ENCODE measurements at regions not wholly inside any gene's neighbourhood (a gene's known extent, or its start where the extent isn't known, plus 50 kb on each side); places are given as distances from the start of the nearest gene placed in this dataset.
"Not testable (repeated sequence)": the region's sequence is repeated elsewhere in the genome, so short reads cannot be mapped to it uniquely, and the experiment has no call there.

DNA sequence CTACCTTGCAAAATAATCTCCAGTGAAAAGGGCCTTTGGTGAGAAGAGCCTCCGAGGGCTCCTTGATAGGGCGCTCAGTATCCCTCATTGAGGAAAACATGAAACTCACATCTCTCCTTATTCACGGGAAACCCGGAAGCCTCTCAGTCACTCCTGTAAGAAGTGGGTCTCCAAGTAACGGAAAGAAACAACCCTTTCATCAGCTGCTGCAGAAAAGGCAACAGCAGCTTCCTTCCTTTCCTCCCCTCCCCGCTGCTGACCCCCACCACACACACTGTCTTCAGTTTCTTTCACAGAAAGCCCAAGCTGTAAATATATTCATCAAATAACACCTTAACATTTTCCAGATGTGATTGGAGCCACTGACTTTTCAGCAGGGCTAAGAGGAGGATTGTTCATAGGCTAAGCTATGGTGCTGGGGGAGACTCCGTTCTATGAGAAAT lies 81.4 kb downstream of the C9orf152 start:
- H3K27me3 ChIP-seq (ENCODE audit: control insufficient read depth in 5 of 5, insufficient read depth in 4 of 5, low read length in 5 of 5): no peaks in the 10 kb centered on the region
- H3K9me3 ChIP-seq (ENCODE audit: control insufficient read depth in 5 of 5, low read length in 5 of 5): no peaks in the 10 kb centered on the region
- no peaks in the 10 kb centered on the region for H3K36me3 ChIP-seq (ENCODE audit: control insufficient read depth in 5 of 5, insufficient read depth in 5 of 5, low read length in 5 of 5)
- H3K27ac ChIP-seq (ENCODE audit: low read depth, low read length): peak overlapping the region; percentile 86
- H3K4me3 ChIP-seq (ENCODE audit: low read depth in 1 of 5, low read length in 5 of 5): peak overlapping the region in 4 of 5 donors; percentile 22 to 49 (median 30)
- H3K4me1 ChIP-seq (ENCODE audit: control insufficient read depth in 5 of 5, insufficient read depth in 5 of 5, low read length in 5 of 5): peaks cover 14 to 84% (median 60%) of the 10 kb centered on the region in 5 donors
- H3K9ac ChIP-seq (ENCODE audit: low read length in 5 of 5): peak overlapping the region; percentile 40 to 66 (median 52)

DNA sequence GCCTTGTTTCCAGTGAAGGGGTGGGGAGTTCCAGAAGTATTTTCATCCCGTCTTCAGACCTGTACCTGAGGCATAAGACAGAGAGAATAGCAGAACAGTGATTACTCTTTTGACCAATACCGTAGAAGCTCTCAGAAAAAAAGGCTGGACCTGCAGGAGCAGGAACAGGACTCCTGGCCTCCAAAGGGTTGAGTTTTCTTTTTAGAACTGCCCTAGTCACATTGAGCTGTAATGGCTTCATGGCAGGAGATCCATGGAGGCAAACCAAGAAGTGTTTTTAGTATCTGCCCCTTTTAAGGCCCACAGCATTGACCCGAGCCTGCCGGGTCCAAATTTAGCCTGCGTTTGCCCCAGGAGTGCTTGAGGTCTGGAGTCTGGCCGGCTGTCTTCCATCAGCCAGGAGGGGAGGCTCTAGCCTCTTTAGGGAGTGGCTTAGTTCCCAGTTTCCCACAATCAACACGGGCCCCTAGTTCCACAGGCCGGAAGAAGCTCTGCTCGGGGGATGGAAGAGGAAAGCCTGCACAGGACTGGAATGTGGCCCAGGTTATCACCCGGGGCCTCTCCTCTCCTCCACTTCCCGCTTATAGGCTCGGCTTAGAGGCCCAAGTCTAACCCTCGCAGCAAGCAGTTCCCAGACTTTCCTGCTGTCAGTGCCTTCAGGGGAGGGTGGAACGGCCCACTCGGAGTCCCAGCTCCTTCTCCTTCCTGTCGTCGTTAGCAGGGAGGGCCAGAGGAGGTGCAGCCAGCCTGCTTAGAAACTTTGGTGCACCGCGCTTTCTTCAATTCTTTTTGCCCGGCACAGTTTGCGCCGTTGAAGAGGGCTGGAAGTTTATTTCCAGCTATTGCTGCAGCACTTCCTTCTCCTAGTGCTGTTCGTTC lies 80.7 kb downstream of the C9orf152 start:
- Histone ChIP-seq H3K27me3 (ENCODE audit: control insufficient read depth in 5 of 5, insufficient read depth in 4 of 5, low read length in 5 of 5) (no peaks in the 10 kb centered on the region), H3K4me1 (ENCODE audit: control insufficient read depth in 5 of 5, insufficient read depth in 5 of 5, low read length in 5 of 5) (peaks cover 14 to 88% (median 60%) of the 10 kb centered on the region in 5 donors), H3K27ac (ENCODE audit: low read depth, low read length) (peak overlapping the region; percentile 86), H3K4me3 (ENCODE audit: low read depth in 1 of 5, low read length in 5 of 5) (peak overlapping the region in 4 of 5 donors; percentile 22 to 49 (median 40)), H3K36me3 (ENCODE audit: control insufficient read depth in 5 of 5, insufficient read depth in 5 of 5, low read length in 5 of 5) (no peaks in the 10 kb centered on the region), H3K9ac (ENCODE audit: low read length in 5 of 5) (peak overlapping the region; percentile 12 to 66 (median 52)), H3K9me3 (ENCODE audit: control insufficient read depth in 5 of 5, low read length in 5 of 5) (no peaks in the 10 kb centered on the region)

DNA sequence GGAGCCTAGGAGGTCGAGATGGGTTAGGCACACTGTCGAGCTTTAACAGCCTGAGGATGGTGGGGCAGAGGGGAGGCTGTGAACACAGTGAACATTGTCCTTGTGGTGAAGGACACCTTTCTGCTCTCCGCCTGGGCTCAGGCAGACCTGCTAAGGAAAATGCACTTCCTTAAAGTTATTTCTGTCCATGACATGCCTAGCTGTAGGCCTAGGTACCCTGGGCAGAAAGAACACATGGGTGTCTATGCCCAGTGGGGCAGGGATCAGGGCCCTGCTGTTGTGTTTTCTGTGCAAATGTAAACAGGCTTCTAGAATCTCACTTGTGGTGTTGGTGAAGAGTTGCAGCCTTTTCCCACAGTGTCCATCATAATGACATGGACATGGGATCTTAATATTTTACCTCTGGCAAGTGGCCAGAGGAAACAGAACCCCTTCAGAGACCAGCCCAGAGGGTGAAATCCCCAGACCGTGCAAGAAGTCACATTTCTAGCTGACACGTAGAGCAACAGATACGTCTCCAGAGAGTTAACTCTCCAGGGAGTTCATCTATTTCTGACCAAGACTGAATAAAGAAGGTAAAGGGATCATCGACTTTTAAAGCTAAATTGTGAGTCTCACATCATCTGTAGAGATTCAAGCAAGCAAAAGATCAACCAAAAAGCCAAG lies 79.2 kb downstream of the C9orf152 start:
- Histone ChIP-seq H3K4me1 (ENCODE audit: control insufficient read depth in 5 of 5, insufficient read depth in 5 of 5, low read length in 5 of 5) (peaks cover 14 to 75% (median 57%) of the 10 kb centered on the region in 5 donors), H3K36me3 (ENCODE audit: control insufficient read depth in 5 of 5, insufficient read depth in 5 of 5, low read length in 5 of 5) (no peaks in the 10 kb centered on the region), H3K27ac (ENCODE audit: low read depth, low read length) (peak overlapping the region; percentile 86), H3K9me3 (ENCODE audit: control insufficient read depth in 5 of 5, low read length in 5 of 5) (no peaks in the 10 kb centered on the region), H3K9ac (ENCODE audit: low read length in 5 of 5) (peak overlapping the region in 3 of 5 donors; percentile 16 to 54 (median 45)), H3K4me3 (ENCODE audit: low read depth in 1 of 5, low read length in 5 of 5) (peak overlapping the region in 1 of 5 donors; percentile 32), H3K27me3 (ENCODE audit: control insufficient read depth in 5 of 5, insufficient read depth in 4 of 5, low read length in 5 of 5) (no peaks in the 10 kb centered on the region)

DNA sequence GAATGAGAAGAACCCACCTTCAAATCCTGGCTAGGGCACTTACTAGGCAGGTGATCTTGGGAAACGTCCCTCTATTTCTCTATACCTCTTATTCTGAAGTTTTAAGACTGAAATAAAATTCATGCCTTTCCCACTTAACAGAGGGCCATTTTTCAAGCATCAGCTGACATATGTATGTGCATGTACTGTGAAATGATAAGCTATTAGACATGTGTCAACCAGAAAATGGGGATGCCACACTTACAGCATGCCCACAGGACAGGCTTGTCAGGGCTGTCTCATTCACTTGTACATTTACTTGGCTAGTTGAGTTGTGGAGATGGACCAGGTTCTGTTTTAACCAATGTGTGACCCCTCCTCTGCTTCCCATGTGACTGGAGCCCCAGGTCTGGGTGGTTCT lies 78.5 kb downstream of the C9orf152 start:
- H3K4me3 ChIP-seq (ENCODE audit: low read depth in 1 of 5, low read length in 5 of 5): no peak overlapping the region
- H3K9me3 ChIP-seq (ENCODE audit: control insufficient read depth in 5 of 5, low read length in 5 of 5): no peaks in the 10 kb centered on the region
- no peaks in the 10 kb centered on the region for H3K36me3 ChIP-seq (ENCODE audit: control insufficient read depth in 5 of 5, insufficient read depth in 5 of 5, low read length in 5 of 5)
- H3K27ac ChIP-seq (ENCODE audit: low read depth, low read length): peak overlapping the region; percentile 86
- H3K27me3 ChIP-seq (ENCODE audit: control insufficient read depth in 5 of 5, insufficient read depth in 4 of 5, low read length in 5 of 5): no peaks in the 10 kb centered on the region
- peaks cover 10 to 70% (median 55%) of the 10 kb centered on the region in 5 donors for H3K4me1 ChIP-seq (ENCODE audit: control insufficient read depth in 5 of 5, insufficient read depth in 5 of 5, low read length in 5 of 5)
- H3K9ac ChIP-seq (ENCODE audit: low read length in 5 of 5): peak overlapping the region in 2 of 5 donors; percentile 36 to 39

DNA sequence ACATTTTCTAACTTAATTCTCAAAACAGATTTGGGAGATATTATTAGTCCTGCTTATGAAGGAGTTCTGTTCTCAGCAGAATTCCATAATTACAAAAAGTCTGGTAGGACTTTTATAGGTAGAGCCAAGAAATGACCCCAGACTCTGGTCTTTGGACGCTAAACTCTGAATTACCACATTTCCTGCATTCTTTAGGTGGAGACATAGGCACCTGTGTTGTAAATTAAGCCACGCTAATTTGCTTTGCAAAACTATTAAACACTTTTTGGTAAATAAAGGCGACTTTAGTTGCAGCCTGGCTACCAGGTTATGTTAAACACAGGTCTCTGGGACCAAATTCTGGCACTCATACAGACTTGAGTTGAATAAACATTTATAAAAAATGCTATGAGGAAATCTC lies 77.7 kb downstream of the C9orf152 start:
- H3K27me3 ChIP-seq (ENCODE audit: control insufficient read depth in 5 of 5, insufficient read depth in 4 of 5, low read length in 5 of 5): no peaks in the 10 kb centered on the region
- H3K27ac ChIP-seq (ENCODE audit: low read depth, low read length): peak overlapping the region; percentile 86
- no peaks in the 10 kb centered on the region for H3K36me3 ChIP-seq (ENCODE audit: control insufficient read depth in 5 of 5, insufficient read depth in 5 of 5, low read length in 5 of 5)
- no peaks in the 10 kb centered on the region for H3K9me3 ChIP-seq (ENCODE audit: control insufficient read depth in 5 of 5, low read length in 5 of 5)
- H3K4me1 ChIP-seq (ENCODE audit: control insufficient read depth in 5 of 5, insufficient read depth in 5 of 5, low read length in 5 of 5): peaks cover 8 to 62% (median 49%) of the 10 kb centered on the region in 5 donors
- no peak overlapping the region for H3K4me3 ChIP-seq (ENCODE audit: low read depth in 1 of 5, low read length in 5 of 5)
- no peak overlapping the region for H3K9ac ChIP-seq (ENCODE audit: low read length in 5 of 5)

DNA sequence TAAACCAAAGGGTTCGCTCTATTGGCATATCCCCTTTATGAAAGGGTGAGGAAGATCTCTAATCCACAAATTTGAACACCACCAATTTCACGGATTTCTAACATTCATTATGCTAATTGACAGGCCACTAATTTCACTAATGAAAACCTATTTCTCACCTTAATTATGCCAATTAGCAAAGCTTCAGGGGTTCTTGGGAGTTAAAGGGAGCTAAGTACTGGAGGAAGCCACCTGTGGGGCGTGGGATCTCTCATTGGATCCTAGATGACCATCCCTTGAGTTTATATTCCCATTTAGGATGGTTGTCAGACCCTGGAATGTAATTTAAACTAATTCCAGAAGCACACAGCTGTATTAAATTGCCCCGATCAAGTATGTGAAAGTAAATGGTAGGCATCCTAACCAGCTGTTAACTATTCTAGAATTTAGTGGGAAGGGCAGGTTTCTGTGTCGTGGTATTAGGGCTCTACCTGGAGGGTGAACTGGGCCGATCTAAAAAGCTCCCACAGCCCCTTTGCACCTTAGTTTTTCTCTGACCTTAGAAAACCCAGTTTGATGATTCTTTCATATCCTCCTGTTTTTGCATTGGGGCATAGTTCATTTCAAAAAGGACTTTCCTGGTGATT lies 77.1 kb downstream of the C9orf152 start:
- Histone ChIP-seq H3K9me3 (ENCODE audit: control insufficient read depth in 5 of 5, low read length in 5 of 5) (no peaks in the 10 kb centered on the region), H3K4me1 (ENCODE audit: control insufficient read depth in 5 of 5, insufficient read depth in 5 of 5, low read length in 5 of 5) (peaks cover 8 to 57% (median 42%) of the 10 kb centered on the region in 5 donors), H3K9ac (ENCODE audit: low read length in 5 of 5) (peak overlapping the region in 1 of 5 donors; percentile 27), H3K36me3 (ENCODE audit: control insufficient read depth in 5 of 5, insufficient read depth in 5 of 5, low read length in 5 of 5) (peaks cover 0 to under 1% (median 0%) of the 10 kb centered on the region in 5 donors), H3K4me3 (ENCODE audit: low read depth in 1 of 5, low read length in 5 of 5) (no peak overlapping the region), H3K27ac (ENCODE audit: low read depth, low read length) (peak overlapping the region; percentile 86), H3K27me3 (ENCODE audit: control insufficient read depth in 5 of 5, insufficient read depth in 4 of 5, low read length in 5 of 5) (no peaks in the 10 kb centered on the region)

DNA sequence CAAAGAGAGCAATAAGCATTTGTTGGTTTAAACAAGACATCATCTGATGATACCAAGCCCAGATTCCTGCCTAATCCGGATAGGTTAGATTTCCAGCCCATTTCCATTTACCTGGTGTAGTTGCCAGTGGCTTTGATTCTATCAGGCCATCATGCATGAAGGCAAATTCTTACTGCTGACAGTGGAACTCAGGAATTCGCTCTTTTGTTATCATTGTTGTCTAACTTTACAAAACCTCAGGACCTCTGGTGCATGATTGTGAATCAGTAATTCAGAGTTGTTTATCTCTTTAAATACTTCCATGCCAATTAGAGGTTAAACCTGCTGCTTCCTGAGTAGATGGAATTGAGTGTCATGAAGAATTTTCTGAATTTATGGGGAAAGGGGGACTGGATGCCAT lies 76.5 kb downstream of the C9orf152 start:
- Histone ChIP-seq H3K4me3 (ENCODE audit: low read depth in 1 of 5, low read length in 5 of 5) (no peak overlapping the region), H3K27ac (ENCODE audit: low read depth, low read length) (peak overlapping the region; percentile 86), H3K9me3 (ENCODE audit: control insufficient read depth in 5 of 5, low read length in 5 of 5) (no peaks in the 10 kb centered on the region), H3K4me1 (ENCODE audit: control insufficient read depth in 5 of 5, insufficient read depth in 5 of 5, low read length in 5 of 5) (peaks cover 8 to 51% (median 36%) of the 10 kb centered on the region in 5 donors), H3K9ac (ENCODE audit: low read length in 5 of 5) (no peak overlapping the region), H3K27me3 (ENCODE audit: control insufficient read depth in 5 of 5, insufficient read depth in 4 of 5, low read length in 5 of 5) (no peaks in the 10 kb centered on the region), H3K36me3 (ENCODE audit: control insufficient read depth in 5 of 5, insufficient read depth in 5 of 5, low read length in 5 of 5) (peaks cover 0 to 6% (median 6%) of the 10 kb centered on the region in 5 donors)

DNA sequence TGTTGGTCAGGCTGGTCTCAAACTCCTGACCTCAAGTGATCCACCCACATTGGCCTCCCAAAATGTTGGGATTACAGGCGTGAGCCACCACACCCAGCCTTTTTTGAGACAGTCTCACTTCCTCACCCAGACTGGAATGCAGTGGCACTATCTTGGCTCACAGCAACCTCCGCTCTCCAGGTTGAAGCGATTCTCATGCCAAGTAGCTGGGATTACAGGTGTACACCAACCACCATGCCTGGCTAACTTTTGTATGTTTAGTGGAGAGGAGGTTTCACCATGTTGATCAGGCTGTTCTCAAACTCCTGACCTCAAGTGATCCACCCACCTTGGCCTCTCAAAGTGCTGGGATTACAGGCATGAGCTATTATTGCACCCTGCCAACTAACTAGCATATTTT lies 75.4 kb downstream of the C9orf152 start:
- not testable (repeated sequence) for H3K27me3 ChIP-seq (ENCODE audit: control insufficient read depth in 5 of 5, insufficient read depth in 4 of 5, low read length in 5 of 5); H3K4me3 ChIP-seq (ENCODE audit: low read depth in 1 of 5, low read length in 5 of 5); H3K9me3 ChIP-seq (ENCODE audit: control insufficient read depth in 5 of 5, low read length in 5 of 5)
- peaks cover 0 to 17% (median 16%) of the 10 kb centered on the region in 5 donors for H3K36me3 ChIP-seq (ENCODE audit: control insufficient read depth in 5 of 5, insufficient read depth in 5 of 5, low read length in 5 of 5)
- H3K4me1 ChIP-seq (ENCODE audit: control insufficient read depth in 5 of 5, insufficient read depth in 5 of 5, low read length in 5 of 5): peaks cover 8 to 42% (median 26%) of the 10 kb centered on the region in 5 donors
- peak overlapping the region; percentile 86 for H3K27ac ChIP-seq (ENCODE audit: low read depth, low read length)
- peak overlapping the region in 1 of 5 donors; percentile 74 for H3K9ac ChIP-seq (ENCODE audit: low read length in 5 of 5)

DNA sequence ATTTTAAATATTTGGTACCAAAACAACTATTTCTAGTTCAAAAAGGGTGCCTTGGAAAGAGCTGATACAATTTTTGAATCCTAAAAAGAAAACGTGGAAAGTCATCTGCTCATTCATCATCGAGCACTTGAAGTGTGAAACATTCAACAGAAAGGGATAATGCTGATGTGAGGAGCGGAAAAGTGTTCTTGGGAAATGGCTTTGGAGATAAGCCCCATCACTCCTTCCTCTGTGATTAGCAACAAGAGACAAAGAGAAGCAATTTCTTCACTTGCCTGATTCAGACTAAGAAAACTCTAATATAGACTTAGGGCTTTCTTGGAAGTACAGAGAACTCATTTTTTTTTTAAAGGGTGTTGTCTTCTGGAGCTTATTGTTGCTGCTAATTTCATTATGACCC lies 74.9 kb downstream of the C9orf152 start:
- Histone ChIP-seq H3K36me3 (ENCODE audit: control insufficient read depth in 5 of 5, insufficient read depth in 5 of 5, low read length in 5 of 5) (peaks cover 0 to 22% (median 21%) of the 10 kb centered on the region in 5 donors), H3K9ac (ENCODE audit: low read length in 5 of 5) (peak overlapping the region in 2 of 5 donors; percentile 4 to 74), H3K4me1 (ENCODE audit: control insufficient read depth in 5 of 5, insufficient read depth in 5 of 5, low read length in 5 of 5) (peaks cover 5 to 42% (median 21%) of the 10 kb centered on the region in 5 donors), H3K27me3 (ENCODE audit: control insufficient read depth in 5 of 5, insufficient read depth in 4 of 5, low read length in 5 of 5) (no peaks in the 10 kb centered on the region), H3K4me3 (ENCODE audit: low read depth in 1 of 5, low read length in 5 of 5) (no peak overlapping the region), H3K9me3 (ENCODE audit: control insufficient read depth in 5 of 5, low read length in 5 of 5) (no peaks in the 10 kb centered on the region), H3K27ac (ENCODE audit: low read depth, low read length) (peak overlapping the region; percentile 86)

All from subcutaneous abdominal adipose tissue (tissue), 5 donors.